Epithelial cell of esophagus (primary cell): ENCODE measurements at regions not wholly inside any gene's neighbourhood (a gene's known extent, or its start where the extent isn't known, plus 50 kb on each side); places are given as distances from the start of the nearest gene placed in this dataset.
"Not testable (repeated sequence)": the region's sequence is repeated elsewhere in the genome, so short reads cannot be mapped to it uniquely, and the experiment has no call there.

Experiments
- DNase-seq: peaks from one replicate; pipeline ENCODE4 v3.0.0; 2010; ENCODE audit warnings: low read depth
- H3K4me3 ChIP-seq: 2 replicates; pipeline ENCODE4 v1.5.1; 2011; ENCODE audit warnings: mild to moderate bottlenecking, low read length, control low read depth
- CTCF ChIP-seq: IDR thresholded peaks from 2 replicates; pipeline ENCODE4 v1.5.1; 2011; ENCODE audit warnings: low read depth, mild to moderate bottlenecking, low read length, control low read depth, inconsistent platforms; ENCODE audit not compliant: insufficient read depth; ENCODE audit errors: missing control alignments

- DNase-seq = no peak
- no peak for TF ChIP-seq CTCF
- H3K4me3 ChIP-seq = no peak overlapping the region
Measured at GRCh38 chr20:29326376-29327070, 1930.9 kb upstream of the DEFB115 start.

- DNase-seq = not testable (repeated sequence)
Measured at GRCh38 chr20:29327600-29328420, 1929.7 kb upstream of the DEFB115 start.

GRCh38 chr20:29330429-29331115 lies 1926.9 kb upstream of the DEFB115 start:
- DNase-seq, H3K4me3 ChIP-seq: not testable (repeated sequence)

More at GRCh38 chr20:29327600-29328420, 1929.7 kb upstream of the DEFB115 start:
- H3K4me3 ChIP-seq = not testable (repeated sequence)

- no peak for DNase-seq
- no peak overlapping the region for H3K4me3 ChIP-seq
- TF ChIP-seq CTCF = no peak
Measured at GRCh38 chr20:29349836-29350235, 1907.6 kb upstream of the DEFB115 start.

GRCh38 chr20:29375937-29376336 lies 1881.5 kb upstream of the DEFB115 start:
- not testable (repeated sequence) for H3K4me3 ChIP-seq

GRCh38 chr20:29392853-29393252 lies 1864.6 kb upstream of the DEFB115 start:
- DNase-seq = not testable (repeated sequence)

More at GRCh38 chr20:29375937-29376336, 1881.5 kb upstream of the DEFB115 start:
- not testable (repeated sequence) for DNase-seq

GRCh38 chr20:29408034-29408695 lies 1849.3 kb upstream of the DEFB115 start:
- TF ChIP-seq CTCF = no peak
- H3K4me3 ChIP-seq = no peak overlapping the region
- DNase-seq = no peak

More at GRCh38 chr20:29392853-29393252, 1864.6 kb upstream of the DEFB115 start:
- H3K4me3 ChIP-seq = not testable (repeated sequence)

- not testable (repeated sequence) for H3K4me3 ChIP-seq, DNase-seq
Measured at GRCh38 chr20:29408707-29409106, 1848.8 kb upstream of the DEFB115 start.

GRCh38 chr20:29409160-29409689 lies 1848.2 kb upstream of the DEFB115 start:
- H3K4me3 ChIP-seq, DNase-seq: not testable (repeated sequence)
